ENCODE measurements at regions not wholly inside any gene's neighbourhood (a gene's known extent, or its start where the extent isn't known, plus 50 kb on each side); places are given as distances from the start of the nearest gene placed in this dataset.
A peak's percentile ranks its signal among the peaks of the same experiment; 100 is the strongest.

DNA sequence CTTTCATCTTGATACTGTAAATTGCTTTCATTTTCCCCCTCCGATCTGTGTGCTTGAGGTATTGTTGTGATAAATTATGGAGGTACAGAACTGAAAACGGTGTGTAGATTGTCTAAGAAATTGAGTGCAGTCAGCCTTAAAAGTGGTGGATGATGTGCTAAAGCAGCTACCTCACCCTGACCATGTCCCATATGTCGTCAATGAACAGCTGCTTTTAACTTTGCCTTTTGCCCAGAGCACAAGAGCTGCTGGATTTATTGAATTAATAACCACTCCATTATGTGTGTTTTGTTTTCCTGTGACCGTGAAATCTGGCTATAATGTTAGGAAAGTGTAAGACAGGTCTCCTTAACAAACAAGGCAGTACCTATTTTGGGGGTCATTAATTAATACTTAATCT is 581.9 kb upstream of the PITX2 start:
- H3K4me3 ChIP-seq (ENCODE audit: control insufficient read depth, low read depth, low read length): no peak overlapping the region
- TF ChIP-seq, protein P1, sequence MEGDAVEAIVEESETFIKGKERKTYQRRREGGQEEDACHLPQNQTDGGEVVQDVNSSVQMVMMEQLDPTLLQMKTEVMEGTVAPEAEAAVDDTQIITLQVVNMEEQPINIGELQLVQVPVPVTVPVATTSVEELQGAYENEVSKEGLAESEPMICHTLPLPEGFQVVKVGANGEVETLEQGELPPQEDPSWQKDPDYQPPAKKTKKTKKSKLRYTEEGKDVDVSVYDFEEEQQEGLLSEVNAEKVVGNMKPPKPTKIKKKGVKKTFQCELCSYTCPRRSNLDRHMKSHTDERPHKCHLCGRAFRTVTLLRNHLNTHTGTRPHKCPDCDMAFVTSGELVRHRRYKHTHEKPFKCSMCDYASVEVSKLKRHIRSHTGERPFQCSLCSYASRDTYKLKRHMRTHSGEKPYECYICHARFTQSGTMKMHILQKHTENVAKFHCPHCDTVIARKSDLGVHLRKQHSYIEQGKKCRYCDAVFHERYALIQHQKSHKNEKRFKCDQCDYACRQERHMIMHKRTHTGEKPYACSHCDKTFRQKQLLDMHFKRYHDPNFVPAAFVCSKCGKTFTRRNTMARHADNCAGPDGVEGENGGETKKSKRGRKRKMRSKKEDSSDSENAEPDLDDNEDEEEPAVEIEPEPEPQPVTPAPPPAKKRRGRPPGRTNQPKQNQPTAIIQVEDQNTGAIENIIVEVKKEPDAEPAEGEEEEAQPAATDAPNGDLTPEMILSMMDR (conservative IDR thresholded peaks at IDR 0.05; ENCODE audit: control insufficient read depth, insufficient read depth, low read depth, low read length): no peak
- peak; percentile 2 for DNase-seq (ENCODE audit: low read depth)

DNA sequence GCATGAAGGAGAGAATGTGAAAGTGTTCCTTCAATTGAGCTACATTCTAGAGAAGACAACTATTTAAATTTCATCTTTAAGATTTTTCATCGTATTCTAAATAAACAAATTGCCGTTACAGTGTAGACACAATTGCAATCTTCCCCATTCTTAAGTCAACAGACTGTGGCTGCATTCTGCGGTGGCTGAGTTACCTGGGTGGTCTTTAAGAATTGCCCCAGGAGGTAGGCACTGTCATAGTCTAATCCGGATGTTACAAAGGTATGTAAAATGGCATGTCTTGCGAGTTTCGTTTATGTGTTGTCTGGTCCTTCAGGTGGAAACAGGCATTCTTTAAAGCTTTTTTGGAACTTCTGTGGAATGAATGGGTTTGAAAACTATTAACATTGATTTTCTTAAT is 586.1 kb upstream of the PITX2 start:
- H3K4me3 ChIP-seq (ENCODE audit: control insufficient read depth, low read depth, low read length): no peak overlapping the region
- TF ChIP-seq, protein P1 (conservative IDR thresholded peaks at IDR 0.05; ENCODE audit: control insufficient read depth, insufficient read depth, low read depth, low read length): no peak
- no peak for DNase-seq (ENCODE audit: low read depth)

DNA sequence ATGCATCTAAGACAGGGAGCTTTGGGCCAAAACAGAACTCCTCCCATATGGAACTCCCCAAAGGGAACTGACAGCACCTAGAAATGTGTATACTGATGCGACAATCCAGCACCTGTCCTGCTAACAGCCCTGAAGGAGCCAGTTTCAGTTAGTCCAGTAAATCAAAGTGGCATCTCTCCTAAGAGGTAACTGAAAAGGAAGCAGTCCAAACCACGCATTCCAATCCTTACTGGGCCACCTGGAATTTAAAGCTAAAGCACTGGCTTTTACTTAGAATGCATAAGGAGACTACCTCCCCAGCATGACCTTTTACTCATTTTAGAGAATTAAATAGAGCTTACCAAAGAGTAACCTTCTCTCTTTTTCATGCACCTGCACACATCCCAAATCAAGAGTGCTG is 586.8 kb upstream of the PITX2 start:
- TF ChIP-seq, protein P1 (conservative IDR thresholded peaks at IDR 0.05; ENCODE audit: control insufficient read depth, insufficient read depth, low read depth, low read length): no peak
- H3K4me3 ChIP-seq (ENCODE audit: control insufficient read depth, low read depth, low read length): no peak overlapping the region
- no peak for DNase-seq (ENCODE audit: low read depth)

DNA sequence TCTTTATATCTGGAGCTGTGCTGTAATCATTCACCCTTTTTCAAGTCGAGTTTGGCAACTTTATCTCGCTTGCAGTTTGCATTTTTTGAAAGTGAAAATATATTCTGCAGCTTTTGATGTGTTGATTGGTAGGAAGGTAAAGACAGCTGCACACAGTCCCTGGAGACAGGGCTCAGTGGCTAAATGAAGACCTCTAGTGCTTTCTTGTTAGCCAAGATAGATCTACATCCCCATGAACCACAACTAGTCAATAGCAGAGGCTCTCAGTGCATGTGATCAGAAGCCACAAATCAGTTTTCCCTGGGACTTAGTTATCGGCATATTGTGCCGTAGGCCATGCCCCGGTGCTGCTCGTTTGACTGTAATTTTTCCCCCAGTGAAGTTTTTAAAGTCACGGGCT is 587.7 kb upstream of the PITX2 start:
- no peak for DNase-seq (ENCODE audit: low read depth)
- TF ChIP-seq, protein P1 (conservative IDR thresholded peaks at IDR 0.05; ENCODE audit: control insufficient read depth, insufficient read depth, low read depth, low read length): no peak
- no peak overlapping the region for H3K4me3 ChIP-seq (ENCODE audit: control insufficient read depth, low read depth, low read length)

DNA sequence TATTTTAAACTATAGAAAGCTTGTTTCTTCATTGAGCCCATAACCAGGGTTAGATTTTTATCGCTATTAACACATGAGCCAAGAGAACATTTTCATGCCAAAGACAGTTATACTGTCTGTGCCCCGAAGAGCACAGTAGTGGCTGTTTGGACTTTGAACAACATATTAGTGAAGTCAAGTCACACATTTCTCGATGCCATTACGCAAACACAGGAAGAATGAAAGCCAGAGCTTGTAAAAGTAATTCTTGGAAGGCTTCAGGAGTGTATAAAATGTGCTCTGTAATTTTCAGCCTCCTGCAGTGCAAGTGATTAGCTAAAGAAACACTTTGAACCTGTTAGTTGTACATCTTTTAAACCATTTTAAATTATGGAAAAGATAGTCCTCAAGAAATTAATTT is 590.7 kb upstream of the PITX2 start:
- TF ChIP-seq, protein P1 (conservative IDR thresholded peaks at IDR 0.05; ENCODE audit: control insufficient read depth, insufficient read depth, low read depth, low read length): no peak
- no peak for DNase-seq (ENCODE audit: low read depth)
- no peak overlapping the region for H3K4me3 ChIP-seq (ENCODE audit: control insufficient read depth, low read depth, low read length)

DNA sequence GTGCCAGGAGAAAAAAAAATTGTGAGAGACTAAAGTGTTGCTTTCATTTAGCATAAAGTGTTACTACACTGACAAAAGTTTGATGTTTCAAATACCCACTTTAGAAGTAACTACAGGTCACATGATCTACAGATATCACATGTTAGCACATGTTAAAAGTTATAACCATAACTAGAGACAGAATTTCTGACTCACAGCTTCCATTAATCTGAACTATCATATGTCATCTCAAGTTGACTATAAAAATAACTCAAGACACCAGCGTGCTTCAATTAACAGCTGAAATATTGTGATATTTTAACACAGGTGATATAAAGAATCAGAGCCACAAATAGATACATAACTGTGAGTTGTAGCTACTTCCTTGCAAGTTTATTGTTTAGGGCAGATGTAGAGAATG is 591.5 kb upstream of the PITX2 start:
- H3K4me3 ChIP-seq (ENCODE audit: control insufficient read depth, low read depth, low read length): no peak overlapping the region
- TF ChIP-seq, protein P1 (conservative IDR thresholded peaks at IDR 0.05; ENCODE audit: control insufficient read depth, insufficient read depth, low read depth, low read length): no peak
- no peak for DNase-seq (ENCODE audit: low read depth)

DNA sequence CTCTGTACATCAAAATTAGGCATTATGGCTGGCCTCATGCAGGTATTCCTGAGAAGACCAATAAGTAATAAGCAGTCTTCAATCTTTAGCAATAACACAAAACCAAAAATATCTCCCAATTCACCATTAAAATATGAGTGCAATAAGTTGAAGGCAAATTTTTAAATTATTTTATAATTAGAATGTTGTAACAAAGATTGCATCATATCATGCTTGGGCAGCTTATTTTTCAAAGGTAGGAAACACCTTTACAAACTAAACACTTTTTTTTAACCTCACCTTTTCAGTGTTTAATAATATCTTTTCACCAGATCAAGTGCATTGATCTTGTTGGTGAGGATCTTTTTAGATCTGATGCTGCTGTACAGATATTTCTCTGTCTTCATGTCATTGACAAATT is 592.9 kb upstream of the PITX2 start:
- TF ChIP-seq, protein P1 (conservative IDR thresholded peaks at IDR 0.05; ENCODE audit: control insufficient read depth, insufficient read depth, low read depth, low read length): no peak
- no peak overlapping the region for H3K4me3 ChIP-seq (ENCODE audit: control insufficient read depth, low read depth, low read length)
- no peak for DNase-seq (ENCODE audit: low read depth)

Data from fibroblast of mammary gland (primary cell).